TTC549 (cell line): ENCODE measurements at regions not wholly inside any gene's neighbourhood (a gene's known extent, or its start where the extent isn't known, plus 50 kb on each side); places are given as distances from the start of the nearest gene placed in this dataset.

Source experiments
- FAIRE-seq: peaks from 2 replicates; lab custom pipeline; 2012; peaks lifted over from hg19 to GRCh38; lab: Jason Lieb, UNC

- no peak for FAIRE-seq
These were observed 299.0 kb downstream of the TRIB2 start for GRCh38 chr2:13015532-13016320.

- no peak for FAIRE-seq
These were observed 301.8 kb downstream of the TRIB2 start for GRCh38 chr2:13018490-13018889.

- FAIRE-seq: no peak
These were observed 303.0 kb downstream of the TRIB2 start for GRCh38 chr2:13019781-13020180.

- FAIRE-seq: no peak
These were observed 303.7 kb downstream of the TRIB2 start for GRCh38 chr2:13020469-13020868.

GRCh38 chr2:13021470-13021957, 304.8 kb downstream of the TRIB2 start:
- FAIRE-seq: no peak

GRCh38 chr2:13030606-13031005, 313.9 kb downstream of the TRIB2 start:
- no peak for FAIRE-seq

GRCh38 chr2:13034861-13035260, 318.1 kb downstream of the TRIB2 start:
- FAIRE-seq: no peak

- FAIRE-seq: no peak
These were observed 319.1 kb downstream of the TRIB2 start for GRCh38 chr2:13035866-13036265.

- FAIRE-seq: no peak
These were observed 323.3 kb downstream of the TRIB2 start for GRCh38 chr2:13040043-13040442.

- peak; percentile 90 for FAIRE-seq
These were observed 329.9 kb downstream of the TRIB2 start for GRCh38 chr2:13046557-13047165.

- FAIRE-seq: no peak
These were observed 334.0 kb downstream of the TRIB2 start for GRCh38 chr2:13050764-13051163.

GRCh38 chr2:13052547-13052946, 335.8 kb downstream of the TRIB2 start:
- no peak for FAIRE-seq

- FAIRE-seq: no peak
These were observed 339.6 kb downstream of the TRIB2 start for GRCh38 chr2:13056259-13056843.

GRCh38 chr2:13057671-13058070, 340.9 kb downstream of the TRIB2 start:
- FAIRE-seq: no peak

GRCh38 chr2:13066676-13067075, 349.9 kb downstream of the TRIB2 start:
- no peak for FAIRE-seq

- FAIRE-seq: no peak
These were observed 350.8 kb downstream of the TRIB2 start for GRCh38 chr2:13067508-13067907.

- no peak for FAIRE-seq
These were observed 373.2 kb downstream of the TRIB2 start for GRCh38 chr2:13089971-13090370.

GRCh38 chr2:13091455-13091854, 374.7 kb downstream of the TRIB2 start:
- no peak for FAIRE-seq

GRCh38 chr2:13091861-13092378, 375.2 kb downstream of the TRIB2 start:
- no peak for FAIRE-seq

GRCh38 chr2:13093416-13093991, 376.8 kb downstream of the TRIB2 start:
- no peak for FAIRE-seq

GRCh38 chr2:13102397-13103063, 385.8 kb downstream of the TRIB2 start:
- FAIRE-seq: no peak

- FAIRE-seq: no peak
These were observed 386.4 kb downstream of the TRIB2 start for GRCh38 chr2:13103151-13103550.
